GM12878 (cell line): ENCODE measurements at regions not wholly inside any gene's neighbourhood (a gene's known extent, or its start where the extent isn't known, plus 50 kb on each side); places are given as distances from the start of the nearest gene placed in this dataset.

Experiments used
- ATAC-seq: fragments of 200-7000 bp; cut with Tn5 transposase; 3 replicates; pipeline ENCODE4 v1.9.1; 2020; ENCODE audit warnings: mild to moderate bottlenecking, moderate library complexity
- BruUV-seq: library from RNA; stranded (reverse); fragments of 400-500 nt; replicated peaks from 2 replicates; lab custom pipeline; 2021; lab: Mats Ljungman, UMichigan
- CTCF ChIA-PET: fragments of 300-600 bp; sonication (Branson Sonifier 250); formaldehyde crosslinking; extraction: SDS; loops from one replicate; lab custom pipeline; 2021; ENCODE audit warnings: inconsistent platforms; lab: Yijun Ruan, JAX
- POLR2A ChIA-PET: fragments of 350-600 bp; formaldehyde crosslinking; extraction: SDS; loops from one replicate; lab custom pipeline; 2021; ENCODE audit warnings: inconsistent platforms; lab: Charles Lee
- RAD21 ChIA-PET: fragments of 300-600 bp; sonication (Branson Sonifier 250); formaldehyde crosslinking; loops from one replicate; lab custom pipeline; 2023; ENCODE audit warnings: antibody characterized with exemption; ENCODE audit not compliant: unreplicated experiment; lab: Charles Lee
- SMC1A ChIA-PET: fragments of 300-600 bp; sonication (Branson Sonifier 250); formaldehyde crosslinking; loops from one replicate; lab custom pipeline; 2023; ENCODE audit not compliant: unreplicated experiment, uncharacterized antibody; lab: Charles Lee
- DNase-seq: peaks from one replicate; pipeline ENCODE4 v3.0.0-alpha.2; 2011; ENCODE audit warnings: low read depth, low spot score
- FAIRE-seq: peaks from 3 replicates; lab custom pipeline; 2011; peaks lifted over from hg19 to GRCh38; lab: Jason Lieb, UNC
- H2AFZ ChIP-seq: 2 replicates; pipeline ENCODE4 v1.6.0; 2011; ENCODE audit warnings: low read depth, low read length, control low read depth; ENCODE audit not compliant: control insufficient read depth
- H3K27ac ChIP-seq: 2 replicates; pipeline ENCODE4 v1.5.1; 2011; ENCODE audit warnings: control low read depth; ENCODE audit not compliant: control insufficient read depth, insufficient read depth
- H3K27me3 ChIP-seq, 2 experiments: replicated peaks in 1 of 2; 2 replicates each; pipeline versions ENCODE4 v1.6.0 to v1.6.1; 2011; ENCODE audit warnings: low read length in 1 of 2; ENCODE audit not compliant: control insufficient read depth in 2 of 2, insufficient read depth in 2 of 2
- H3K36me3 ChIP-seq, 2 experiments: 2 replicates each; pipeline ENCODE4 v1.5.1; 2011; ENCODE audit warnings: low read length in 1 of 2; ENCODE audit not compliant: control insufficient read depth in 2 of 2, insufficient read depth in 2 of 2
- H3K4me1 ChIP-seq: 2 replicates; pipeline ENCODE4 v1.6.1; 2011; ENCODE audit warnings: mild to moderate bottlenecking, low read length, moderate library complexity, mixed read lengths; ENCODE audit not compliant: control insufficient read depth, insufficient read depth
- H3K4me2 ChIP-seq: 2 replicates; pipeline ENCODE4 v1.6.0; 2011; ENCODE audit warnings: control low read depth; ENCODE audit not compliant: control insufficient read depth, insufficient read depth
- H3K4me3 ChIP-seq: fragments of 200-600 bp; sonication (generic); 2 replicates; pipeline ENCODE4 v1.5.1; 2016
- H3K79me2 ChIP-seq: 2 replicates; pipeline ENCODE4 v1.6.0; 2011; ENCODE audit warnings: low read length; ENCODE audit not compliant: control insufficient read depth, insufficient read depth
- H3K9ac ChIP-seq: 2 replicates; pipeline ENCODE4 v1.8.0; 2011; ENCODE audit warnings: low read length, control low read depth, mixed read lengths; ENCODE audit not compliant: control insufficient read depth, insufficient read depth
- H3K9me3 ChIP-seq: replicated peaks from 3 replicates; pipeline ENCODE4 v1.5.1; 2011; ENCODE audit warnings: mild to moderate bottlenecking, low read length; ENCODE audit not compliant: control insufficient read depth, insufficient read depth
- H4K20me1 ChIP-seq: 2 replicates; pipeline ENCODE4 v1.6.0; 2011; ENCODE audit not compliant: control insufficient read depth, insufficient read depth
- BCL11A ChIP-seq: IDR thresholded peaks from 2 replicates; pipeline ENCODE4 v1.6.1; 2011; ENCODE audit warnings: low read depth, low read length
- IKZF1 ChIP-seq: fragments of 450-650 bp; conservative IDR thresholded peaks from 2 replicates; pipeline ENCODE4 v1.6.1; 2017; ENCODE audit warnings: antibody characterized with exemption, mild to moderate bottlenecking
- SIN3A ChIP-seq: IDR thresholded peaks from 2 replicates; pipeline ENCODE4 v1.6.1; 2012; ENCODE audit warnings: low read depth, low read length, improper control_type of control experiment
- WGBS: methylation state at CpG from one replicate; pipeline ENCODE4 v1.1.6; 2016; ENCODE audit warnings: low lambda C conversion rate; ENCODE audit not compliant: insufficient replicate concordance, insufficient coverage; ENCODE audit errors: missing lambda C conversion rate; 5-methylcytosine and 5-hydroxymethylcytosine counted together
- in situ Hi-C: fragments of 300-500 bp; cut with MboI; formaldehyde crosslinking; loops from 9 replicates; pipeline ENCODE4 v1.14.3; 2018; ENCODE audit warnings: mixed read lengths
- intact Hi-C: fragments of 100-400 bp; cut with micrococcal nuclease; formaldehyde crosslinking; loops from one replicate; pipeline ENCODE4 v1.14.2; 2022; ENCODE audit not compliant: unreplicated experiment
- TF ChIP-seq, protein P1 (sequence below): fragments of 450-650 bp; IDR thresholded peaks from 2 replicates; pipeline ENCODE4 v1.6.1; 2017; ENCODE audit warnings: mild to moderate bottlenecking, low read depth, inconsistent platforms; ENCODE audit not compliant: poor library complexity, severe bottlenecking
- TF ChIP-seq, protein P2 (sequence below): fragments of 450-650 bp; IDR thresholded peaks from 2 replicates; pipeline ENCODE4 v1.6.1; 2014; ENCODE audit warnings: mild to moderate bottlenecking

GRCh38 chr4:14726441-14726840 lies 275.8 kb upstream of the CPEB2 start:
- RAD21 ChIA-PET, result no interaction called here
- Histone ChIP-seq H3K27ac (no peak overlapping the region), H3K36me3 (no peaks in the 10 kb centered on the region), H3K79me2 (no peaks in the 10 kb centered on the region), H3K4me2 (no peak overlapping the region), H4K20me1 (no peaks in the 10 kb centered on the region), H3K4me1 (no peaks in the 10 kb centered on the region), H3K9me3 (no peaks in the 10 kb centered on the region), H3K27me3 (no peaks in the 10 kb centered on the region), H3K4me3 (no peak overlapping the region), H2AFZ (no peak overlapping the region), H3K9ac (no peak overlapping the region)
- DNase-seq, result no peak
- peak; percentile 17; the same call in 1 of the 3 replicates for ATAC-seq
- no TSS peak for BruUV-seq
- CTCF ChIA-PET, result no interaction called here
- intact Hi-C loops, result no loop called here
- FAIRE-seq, result no peak
- in situ Hi-C loops, result no loop called here
- POLR2A ChIA-PET, result no interaction called here
- SMC1A ChIA-PET, result no interaction called here
- TF ChIP-seq, protein P1, sequence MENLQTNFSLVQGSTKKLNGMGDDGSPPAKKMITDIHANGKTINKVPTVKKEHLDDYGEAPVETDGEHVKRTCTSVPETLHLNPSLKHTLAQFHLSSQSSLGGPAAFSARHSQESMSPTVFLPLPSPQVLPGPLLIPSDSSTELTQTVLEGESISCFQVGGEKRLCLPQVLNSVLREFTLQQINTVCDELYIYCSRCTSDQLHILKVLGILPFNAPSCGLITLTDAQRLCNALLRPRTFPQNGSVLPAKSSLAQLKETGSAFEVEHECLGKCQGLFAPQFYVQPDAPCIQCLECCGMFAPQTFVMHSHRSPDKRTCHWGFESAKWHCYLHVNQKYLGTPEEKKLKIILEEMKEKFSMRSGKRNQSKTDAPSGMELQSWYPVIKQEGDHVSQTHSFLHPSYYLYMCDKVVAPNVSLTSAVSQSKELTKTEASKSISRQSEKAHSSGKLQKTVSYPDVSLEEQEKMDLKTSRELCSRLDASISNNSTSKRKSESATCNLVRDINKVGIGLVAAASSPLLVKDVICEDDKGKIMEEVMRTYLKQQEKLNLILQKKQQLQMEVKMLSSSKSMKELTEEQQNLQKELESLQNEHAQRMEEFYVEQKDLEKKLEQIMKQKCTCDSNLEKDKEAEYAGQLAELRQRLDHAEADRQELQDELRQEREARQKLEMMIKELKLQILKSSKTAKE, result no peak
- TF ChIP-seq BCL11A (no peak), IKZF1 (no peak), SIN3A (no peak)
- TF ChIP-seq, protein P2, sequence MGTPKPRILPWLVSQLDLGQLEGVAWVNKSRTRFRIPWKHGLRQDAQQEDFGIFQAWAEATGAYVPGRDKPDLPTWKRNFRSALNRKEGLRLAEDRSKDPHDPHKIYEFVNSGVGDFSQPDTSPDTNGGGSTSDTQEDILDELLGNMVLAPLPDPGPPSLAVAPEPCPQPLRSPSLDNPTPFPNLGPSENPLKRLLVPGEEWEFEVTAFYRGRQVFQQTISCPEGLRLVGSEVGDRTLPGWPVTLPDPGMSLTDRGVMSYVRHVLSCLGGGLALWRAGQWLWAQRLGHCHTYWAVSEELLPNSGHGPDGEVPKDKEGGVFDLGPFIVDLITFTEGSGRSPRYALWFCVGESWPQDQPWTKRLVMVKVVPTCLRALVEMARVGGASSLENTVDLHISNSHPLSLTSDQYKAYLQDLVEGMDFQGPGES, result no peak
- 0% methylated on average over 3 of the region's 3 CpGs for WGBS
